SK-N-MC (cell line): ENCODE measurements at regions not wholly inside any gene's neighbourhood (a gene's known extent, or its start where the extent isn't known, plus 50 kb on each side); places are given as distances from the start of the nearest gene placed in this dataset.

Experiments used
- EZH2 ChIP-seq: fragments of 200-600 bp; sonication (generic); IDR thresholded peaks from one replicate; pipeline ENCODE4 v1.6.1; 2017; ENCODE audit warnings: antibody characterized with exemption
- POLR2AphosphoS5 ChIP-seq: IDR thresholded peaks from 2 replicates; pipeline ENCODE4 v1.6.1; 2012; ENCODE audit warnings: mild to moderate bottlenecking, low read depth, low read length, borderline replicate concordance

DNA sequence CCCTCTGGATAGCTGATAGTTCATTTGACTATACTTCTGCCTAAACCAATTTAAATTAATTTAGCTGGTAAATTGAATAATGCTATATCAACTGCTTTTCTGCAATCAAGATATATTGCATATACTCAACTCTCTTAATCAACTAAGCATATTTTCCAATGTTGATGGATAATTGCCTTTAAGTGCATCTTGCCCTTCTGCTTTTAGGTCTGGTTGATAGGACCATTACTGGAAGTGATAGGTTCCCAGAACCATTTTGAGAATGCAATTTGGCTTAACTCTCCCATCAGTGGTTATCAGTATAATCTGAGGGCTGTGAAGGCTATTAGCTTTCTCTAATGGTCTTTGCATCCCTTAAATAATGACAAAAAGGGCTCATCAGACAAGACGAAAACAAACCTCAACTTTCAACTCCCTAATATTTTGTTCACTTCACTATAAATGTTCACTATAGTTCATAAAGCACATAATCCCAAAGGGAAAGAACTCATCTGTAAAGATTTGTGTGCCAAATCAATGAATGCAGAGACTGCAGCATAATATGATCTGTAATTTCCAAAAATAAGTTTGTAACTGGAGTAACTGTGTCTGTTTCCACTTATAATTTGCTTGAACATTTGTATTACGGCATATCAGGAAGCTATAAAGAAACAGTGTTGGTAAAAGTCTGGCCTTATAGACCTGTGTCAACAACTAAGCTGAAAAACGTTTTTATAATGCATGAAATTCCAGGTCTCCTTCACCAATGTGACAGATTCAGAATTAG lies 273.6 kb downstream of the FBXO8 start:
- TF ChIP-seq EZH2 (no peak), POLR2AphosphoS5 (no peak; the same call in 1 of the 2 replicates)
